Inflammatory macrophage treated with lipopolysaccharide for 4 hours (primary cell): ENCODE measurements at regions not wholly inside any gene's neighbourhood (a gene's known extent, or its start where the extent isn't known, plus 50 kb on each side); places are given as distances from the start of the nearest gene placed in this dataset.
"Not testable (repeated sequence)": the region's sequence is repeated elsewhere in the genome, so short reads cannot be mapped to it uniquely, and the experiment has no call there.

Source experiments
- DNase-seq: peaks from one replicate; pipeline ENCODE4 v3.0.0-alpha.2; 2020

DNA sequence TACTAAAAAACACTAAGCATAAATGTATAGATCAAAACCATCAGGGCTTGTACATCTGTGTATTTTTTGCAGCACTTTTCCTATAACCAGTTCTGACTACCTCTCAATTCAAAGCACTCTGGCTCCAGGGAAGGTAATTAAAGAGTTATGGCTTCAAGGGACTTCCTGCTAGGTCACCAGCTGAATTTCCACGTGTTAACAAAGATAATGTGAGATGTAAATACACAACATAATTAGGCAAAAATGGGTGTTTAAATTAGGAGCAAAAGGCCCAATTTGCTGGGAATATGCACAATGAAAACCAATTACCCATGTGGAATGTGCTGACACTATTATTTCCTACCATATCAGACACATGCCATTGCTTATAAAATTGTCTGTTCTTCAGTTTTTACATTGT, 513.4 kb upstream of the FLRT2 start:
- DNase-seq, result no peak

DNA sequence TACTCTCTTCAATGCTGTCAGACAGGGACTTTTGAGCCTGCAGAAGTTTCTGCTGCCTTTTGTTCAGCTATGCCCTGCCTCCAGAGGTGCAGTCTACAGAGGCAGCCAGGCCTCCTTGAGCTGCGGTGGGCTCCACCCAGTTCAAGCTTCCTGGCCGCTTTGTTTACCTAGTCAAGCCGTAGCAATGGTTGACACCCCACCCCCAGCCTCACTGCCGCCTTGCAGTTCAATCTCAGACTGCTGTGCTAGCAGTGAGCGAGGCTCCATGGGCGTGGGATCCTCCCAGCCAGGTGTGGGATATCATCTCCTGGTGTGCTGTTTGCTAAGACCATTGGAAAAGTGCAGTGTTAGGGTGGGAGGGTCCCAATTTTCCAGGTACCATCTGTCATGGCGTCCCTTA, 506.1 kb upstream of the FLRT2 start:
- DNase-seq, result not testable (repeated sequence)

DNA sequence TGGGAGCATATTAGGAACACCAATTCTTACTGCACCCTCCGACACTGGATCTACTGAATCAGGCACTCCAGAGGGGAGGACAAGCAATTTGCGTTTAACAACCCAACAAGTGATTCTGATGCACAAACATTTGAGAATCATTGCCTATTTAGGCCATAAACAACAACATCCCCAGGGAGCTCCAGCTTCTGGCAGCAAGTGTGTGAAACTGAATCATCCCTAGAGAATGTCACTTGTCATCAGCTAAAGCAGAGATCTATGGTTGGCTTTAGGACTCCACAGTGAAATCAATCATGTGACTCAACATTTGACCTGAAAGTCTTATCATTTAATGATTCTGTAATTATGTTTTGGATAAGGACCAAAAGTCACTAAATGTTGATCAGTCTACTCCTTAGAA, 505.0 kb upstream of the FLRT2 start:
- DNase-seq, result no peak

DNA sequence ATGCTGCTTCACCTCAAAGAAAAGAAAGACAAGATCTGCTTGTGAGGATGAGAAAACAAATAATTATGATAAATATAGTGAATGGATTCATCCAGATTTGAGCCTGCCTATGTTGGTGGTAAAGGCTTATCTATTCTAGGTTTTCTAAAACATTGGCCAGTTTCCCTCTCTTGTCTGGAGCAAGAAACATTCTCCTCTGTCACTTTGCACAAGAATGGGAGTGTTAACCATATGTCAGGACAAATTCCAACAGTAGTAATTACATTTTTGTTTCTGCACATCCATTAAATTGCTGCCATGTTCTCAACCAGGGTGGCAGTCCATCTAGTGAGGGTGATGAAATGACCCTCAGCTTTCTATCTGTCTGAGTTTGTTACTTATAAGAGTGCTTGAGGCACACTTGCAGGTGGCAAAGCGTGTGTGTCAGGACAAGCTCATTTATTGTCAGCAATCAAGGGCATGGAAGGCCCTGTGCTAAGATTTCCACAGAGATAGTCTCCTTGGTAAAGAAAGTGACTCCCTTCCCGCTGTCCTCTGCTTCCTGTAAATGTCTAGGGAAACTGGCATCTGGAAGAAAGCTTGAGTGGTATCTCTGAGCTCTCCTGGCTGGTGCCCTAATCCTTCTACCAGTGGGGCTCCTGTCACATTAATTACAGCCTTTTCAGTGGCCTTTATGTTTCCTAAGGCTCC, 502.1 kb upstream of the FLRT2 start:
- DNase-seq, result no peak

DNA sequence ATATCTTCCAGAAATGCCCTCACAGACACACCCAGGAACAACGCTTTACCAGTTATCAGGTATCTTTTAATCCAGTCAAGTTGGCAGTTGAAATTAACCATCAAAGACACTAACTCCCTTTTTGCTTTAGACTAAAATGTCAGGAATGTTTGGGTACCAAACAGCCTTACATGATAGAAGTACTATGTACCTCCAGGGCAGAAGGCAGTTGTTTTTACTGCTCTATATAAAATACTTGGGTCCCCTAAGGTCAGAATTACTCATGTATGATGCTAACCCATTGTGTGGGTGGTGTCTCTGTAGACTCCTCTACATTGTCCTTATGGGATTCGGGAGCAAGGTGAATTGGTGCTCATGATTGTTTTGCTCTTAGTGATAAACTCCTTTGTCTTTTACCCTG, 492.5 kb upstream of the FLRT2 start:
- DNase-seq, result no peak

DNA sequence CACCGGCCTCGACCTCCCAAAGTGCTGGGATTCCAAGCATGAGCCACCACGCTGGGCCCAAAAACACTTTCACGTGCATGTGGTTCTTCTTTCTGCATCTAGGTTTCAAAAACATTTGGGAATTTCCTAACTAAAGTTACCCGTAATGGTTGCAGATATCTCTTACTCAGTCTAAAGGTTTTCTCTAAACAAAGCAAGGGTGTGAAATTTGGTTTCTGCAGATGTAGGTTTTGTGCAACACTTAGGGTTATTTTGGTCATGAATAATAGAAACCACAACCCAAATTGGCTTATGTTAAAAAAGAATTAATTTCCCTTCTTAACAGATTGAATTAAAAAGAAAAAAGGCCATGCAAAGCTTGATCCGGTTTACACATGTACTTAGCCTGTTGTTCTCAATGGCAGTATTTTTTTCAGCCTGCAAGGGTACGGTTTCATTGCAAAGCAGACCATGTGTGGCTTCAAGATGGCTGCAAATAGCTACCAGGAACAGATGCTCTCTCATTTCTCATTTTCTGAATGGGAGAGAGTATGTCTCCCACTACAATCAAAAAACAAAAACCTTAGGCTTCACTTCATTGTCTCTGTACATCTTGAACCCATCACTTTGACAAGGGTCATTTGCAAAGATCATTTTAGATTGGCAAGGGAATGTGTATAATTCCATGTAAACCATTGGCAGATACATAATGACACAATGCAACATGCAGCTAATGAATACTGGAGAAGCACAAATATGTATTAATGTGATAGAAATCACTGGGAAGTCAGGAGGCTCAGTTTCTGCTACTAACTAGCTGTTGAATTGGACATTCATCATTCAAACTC, 491.2 kb upstream of the FLRT2 start:
- DNase-seq, result no peak

DNA sequence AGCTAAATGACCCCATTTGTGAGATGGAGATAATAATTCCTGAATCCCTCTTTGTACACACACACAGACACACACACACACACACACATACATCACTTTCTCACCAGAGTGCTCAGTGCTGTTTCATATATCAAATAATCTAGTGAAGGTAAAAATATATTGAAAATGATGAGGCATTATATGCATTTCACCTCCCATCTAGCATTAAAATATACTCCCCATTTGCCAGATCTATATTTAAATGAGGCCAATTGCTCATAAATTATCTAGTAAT, 490.7 kb upstream of the FLRT2 start:
- no peak for DNase-seq

DNA sequence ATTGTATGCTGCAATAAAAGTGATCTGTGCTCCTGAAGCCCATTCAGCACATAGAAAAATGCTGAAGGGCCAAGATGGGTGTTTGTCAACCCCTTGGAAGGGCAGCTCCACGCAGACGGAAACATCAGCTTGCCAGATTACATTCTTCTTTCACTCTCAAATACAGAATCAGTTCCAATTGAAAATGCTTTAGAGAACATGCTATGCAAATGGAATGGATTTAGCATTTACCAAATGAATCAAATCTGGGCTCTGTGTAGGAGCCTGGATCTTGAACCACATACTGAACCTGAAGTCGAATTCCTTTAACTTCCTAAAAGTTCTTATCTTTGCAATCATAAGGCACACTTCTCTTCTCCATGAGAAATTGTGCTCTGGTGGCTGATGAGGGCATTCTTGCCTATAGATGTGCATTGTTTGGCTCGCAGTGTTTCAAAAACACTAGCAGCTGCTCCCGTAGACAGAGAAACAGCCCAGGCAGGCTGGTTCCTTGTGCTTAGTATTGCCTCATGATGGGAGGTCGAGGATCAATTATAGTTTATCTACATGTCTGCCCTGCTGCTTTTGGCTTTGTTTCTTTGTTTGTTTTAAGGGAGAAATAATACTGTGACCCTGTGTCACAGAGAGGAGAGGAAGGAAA, 489.8 kb upstream of the FLRT2 start:
- DNase-seq, result no peak

DNA sequence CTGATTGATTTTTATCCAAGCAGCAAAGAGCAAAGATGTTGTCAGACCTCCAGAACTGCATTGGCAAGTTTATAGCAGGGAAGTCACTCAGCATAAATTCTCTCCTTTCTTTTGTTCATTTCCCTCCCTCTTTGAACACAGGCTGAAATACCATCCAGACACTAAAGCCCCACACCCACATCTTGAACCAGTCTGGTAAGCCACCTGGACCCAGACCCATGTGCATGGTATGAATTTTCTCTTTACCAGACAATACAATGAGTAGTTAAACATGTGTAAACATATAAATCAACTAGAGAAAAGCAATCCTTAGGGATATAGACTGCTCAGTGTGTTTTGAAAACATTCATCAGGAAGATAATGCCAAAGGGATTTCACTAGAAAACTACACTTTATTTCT, 488.3 kb upstream of the FLRT2 start:
- DNase-seq, result no peak

DNA sequence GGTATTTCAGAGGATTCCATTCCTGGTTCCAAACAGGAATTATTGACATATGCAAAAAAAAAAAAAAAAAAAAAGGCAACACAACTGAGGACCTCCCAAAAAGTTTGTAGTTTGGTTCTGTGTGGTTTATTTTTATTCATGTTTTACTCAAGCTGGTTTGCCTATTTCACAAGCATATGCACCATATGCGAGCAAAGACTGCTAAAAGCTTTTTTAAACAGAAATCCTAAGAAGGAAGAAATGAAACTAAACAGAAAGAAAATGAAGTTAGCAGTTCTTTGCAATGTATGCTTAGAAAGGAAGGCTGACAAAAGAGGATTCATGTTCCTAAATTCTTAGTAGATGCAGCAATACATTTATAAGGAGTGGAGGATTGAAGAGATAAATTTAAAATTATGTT, 487.6 kb upstream of the FLRT2 start:
- no peak for DNase-seq

DNA sequence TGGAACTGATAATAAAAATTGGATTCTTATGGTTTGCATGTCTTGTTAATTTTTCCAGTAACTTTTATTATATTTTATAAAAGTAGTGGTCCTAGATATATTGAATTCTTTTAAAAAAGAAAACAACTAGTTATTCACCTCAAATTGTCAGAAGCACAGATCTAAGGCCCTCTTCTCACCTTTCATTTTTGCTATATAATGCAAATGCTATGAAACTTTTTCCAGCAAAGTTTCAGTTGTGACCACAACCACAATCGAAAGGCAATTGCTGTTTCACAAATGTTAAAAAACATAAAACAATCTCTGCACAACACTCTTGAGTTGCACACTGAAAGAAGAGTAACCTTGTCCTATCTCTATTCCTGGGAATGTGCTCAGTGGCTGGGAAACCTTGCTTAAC, 479.8 kb upstream of the FLRT2 start:
- DNase-seq, result no peak

DNA sequence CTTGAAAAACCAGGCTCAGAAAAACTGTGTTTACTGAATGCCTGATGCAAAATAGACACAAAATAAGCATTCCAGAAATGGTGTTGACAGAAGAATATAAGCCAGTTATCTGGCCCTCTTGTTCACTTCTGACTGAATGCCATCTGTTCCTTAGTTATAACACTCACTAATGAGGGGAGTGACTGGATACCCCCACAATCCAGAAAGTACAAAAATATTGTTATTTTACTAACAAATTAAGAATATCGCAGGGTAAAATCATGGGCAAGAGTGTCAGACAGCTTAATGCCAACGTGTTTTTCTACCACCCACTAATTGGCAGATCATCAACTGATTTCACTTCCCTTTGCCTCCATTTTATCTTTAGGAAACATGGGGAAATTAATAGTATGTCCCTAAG, 477.3 kb upstream of the FLRT2 start:
- no peak for DNase-seq

DNA sequence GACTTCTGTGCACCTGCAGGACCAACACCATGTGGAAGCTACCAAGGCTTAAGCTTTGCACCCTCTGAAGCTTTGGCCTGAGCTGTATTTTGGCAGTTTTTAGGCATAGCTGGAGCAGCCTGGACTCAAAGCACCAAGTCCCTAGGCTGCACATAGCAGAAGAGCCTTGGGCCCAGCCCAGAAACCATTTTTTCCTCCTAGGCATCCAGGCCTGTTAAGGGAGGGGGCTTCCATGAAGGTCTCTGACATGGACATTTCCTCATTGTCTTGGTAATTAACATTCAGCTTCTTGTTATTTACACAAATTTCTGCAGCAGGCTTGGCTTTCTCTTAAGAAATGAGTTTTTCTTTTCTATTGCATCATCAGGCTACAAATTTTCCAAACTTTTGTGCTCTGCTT, 475.8 kb upstream of the FLRT2 start:
- no peak for DNase-seq

DNA sequence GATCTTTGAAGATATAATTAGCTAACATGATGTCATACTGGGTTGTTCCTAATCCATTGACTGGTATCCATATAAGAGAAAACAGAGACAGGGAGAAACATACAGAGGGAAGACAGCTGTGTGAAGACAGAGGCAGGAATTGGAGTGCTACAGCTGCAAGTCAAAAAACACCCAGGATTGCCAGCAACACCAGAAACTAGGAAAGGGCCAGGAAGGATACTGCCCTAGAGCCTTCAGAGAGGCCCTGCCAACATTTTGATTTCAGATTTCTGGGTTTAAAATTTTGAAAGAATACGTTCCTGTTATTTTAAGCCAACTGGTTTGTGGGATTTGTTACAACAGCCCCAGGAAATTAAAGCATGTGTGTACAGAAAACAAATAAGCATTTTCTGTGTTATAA, 473.7 kb upstream of the FLRT2 start:
- no peak for DNase-seq

DNA sequence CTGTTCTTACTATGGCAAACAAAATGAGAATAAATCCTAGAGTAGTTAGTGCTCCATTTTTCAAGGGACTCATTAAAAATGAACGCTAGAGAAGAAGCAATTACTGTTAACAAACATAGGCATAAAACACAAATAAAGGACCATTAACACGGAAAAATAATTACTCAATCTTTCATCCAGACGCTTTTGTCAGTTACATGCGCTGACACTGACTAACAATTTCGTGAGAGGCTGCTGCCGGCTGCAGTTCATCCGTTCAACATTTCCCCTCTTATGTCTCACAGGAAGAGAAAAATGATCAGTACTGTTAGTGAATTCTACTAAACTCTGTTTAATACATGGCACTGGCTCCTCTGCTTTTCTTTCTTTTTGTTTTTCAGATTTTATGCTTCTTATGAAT, 472.7 kb upstream of the FLRT2 start:
- DNase-seq, result no peak

DNA sequence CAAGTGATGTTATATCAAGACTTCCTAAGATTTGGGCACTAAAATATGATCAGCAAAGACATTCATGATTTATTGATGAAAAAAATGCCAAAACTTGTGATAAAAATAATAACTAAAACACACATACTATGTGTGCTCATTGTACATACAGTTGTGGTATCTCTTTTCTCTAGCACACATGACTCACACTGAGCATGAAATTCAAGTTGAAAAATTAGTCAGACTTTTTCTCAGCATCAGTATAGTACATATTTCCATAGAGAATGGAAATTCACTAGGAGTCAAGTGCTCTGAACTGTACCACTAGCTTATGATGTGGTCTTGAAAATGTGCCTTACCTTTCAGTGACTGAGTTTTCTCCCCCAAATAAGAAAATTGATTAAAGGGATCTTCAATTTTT, 471.8 kb upstream of the FLRT2 start:
- no peak for DNase-seq

DNA sequence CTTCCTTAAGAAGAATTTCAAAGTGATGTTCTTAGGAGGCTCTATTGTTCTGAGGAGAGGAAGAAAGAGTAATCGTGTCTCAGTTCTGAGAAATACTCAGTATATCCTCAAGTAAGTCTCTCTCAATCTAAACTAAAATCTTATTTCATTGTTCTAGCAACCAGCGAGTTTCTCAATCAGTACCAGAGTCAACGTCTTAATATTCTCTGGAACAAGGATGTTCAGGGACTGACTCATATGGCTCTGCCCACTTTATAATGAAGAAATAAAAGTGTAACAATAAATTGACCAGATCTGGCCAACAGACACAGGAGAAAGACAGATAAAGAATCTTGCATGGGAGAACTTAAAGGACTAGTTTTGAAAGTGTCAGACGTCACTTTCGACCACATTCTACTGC, 469.8 kb upstream of the FLRT2 start:
- DNase-seq, result no peak

DNA sequence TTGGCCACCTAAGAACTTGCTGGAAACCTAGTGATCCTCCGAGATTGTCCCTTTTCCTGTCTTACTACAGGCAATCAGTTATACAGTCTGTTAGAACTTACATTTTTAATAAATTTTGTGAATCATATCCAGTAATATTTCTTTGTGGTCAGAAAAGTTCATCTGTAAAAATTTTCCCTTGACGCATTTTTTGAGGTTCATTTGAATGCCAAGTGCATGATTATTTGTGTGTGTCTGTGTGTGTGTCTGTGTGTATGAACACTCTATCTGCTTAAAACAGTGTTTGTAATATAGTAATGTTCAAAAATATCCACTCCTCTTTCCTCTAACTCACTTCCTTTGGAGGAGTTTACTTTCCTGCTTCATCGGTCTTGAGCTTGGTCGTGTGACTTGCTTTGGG, 468.7 kb upstream of the FLRT2 start:
- DNase-seq, result no peak

DNA sequence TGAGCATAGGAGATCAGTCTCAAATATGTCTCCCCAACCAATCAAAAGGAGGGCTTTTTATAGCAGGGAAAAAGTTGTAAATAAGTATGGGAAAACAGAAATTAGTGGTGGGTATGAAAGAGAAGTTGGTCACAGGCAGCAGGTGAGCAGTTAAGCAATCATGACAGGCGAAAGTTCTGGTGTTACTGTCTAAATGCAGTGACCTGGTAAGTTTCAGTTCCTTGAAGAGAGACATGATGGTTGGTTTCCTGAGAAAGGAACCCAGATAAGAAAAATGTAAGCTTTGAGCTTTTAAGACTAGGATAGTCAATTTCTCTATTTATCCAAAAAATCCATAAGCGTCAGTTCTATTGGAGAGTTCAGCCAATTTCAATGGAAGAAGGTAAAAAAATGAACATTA, 466.2 kb upstream of the FLRT2 start:
- no peak for DNase-seq

DNA sequence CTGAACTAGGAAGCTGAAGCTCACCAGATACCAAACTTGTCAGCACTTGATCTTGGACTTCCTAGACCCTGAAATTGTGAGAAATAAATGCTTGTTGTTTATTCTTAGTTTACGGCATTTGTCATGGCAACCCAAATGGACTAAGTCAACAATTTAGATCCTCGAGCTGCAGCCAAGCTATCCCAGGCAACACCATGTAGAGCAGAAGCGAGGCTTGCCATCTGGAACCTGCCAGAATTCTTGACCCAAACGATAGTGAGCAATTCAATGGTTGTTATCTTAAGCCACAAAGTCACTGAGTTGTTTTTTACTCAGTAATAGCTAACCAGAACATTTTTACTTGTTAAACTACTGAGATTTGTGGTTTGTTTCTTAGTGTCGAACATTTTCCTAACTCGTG, 458.5 kb upstream of the FLRT2 start:
- DNase-seq, result no peak

DNA sequence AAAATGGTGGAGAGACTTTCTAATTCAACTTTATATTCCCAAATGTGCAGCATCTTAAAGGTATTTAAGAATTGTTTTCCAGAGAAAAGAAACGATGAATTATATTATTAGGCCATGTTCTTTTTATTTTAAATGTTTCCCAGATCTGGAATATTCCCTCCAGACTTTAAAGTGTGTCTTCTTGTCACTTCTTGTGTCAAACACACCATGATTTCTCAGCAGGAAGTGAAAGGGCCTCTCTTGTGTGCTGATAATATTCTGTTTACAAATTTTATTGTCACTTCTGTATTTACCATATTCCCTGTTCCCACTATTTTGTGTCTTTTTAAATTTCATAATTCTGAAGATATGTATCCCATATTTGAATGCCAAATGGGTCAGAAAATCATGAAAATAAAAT, 455.0 kb upstream of the FLRT2 start:
- no peak for DNase-seq

DNA sequence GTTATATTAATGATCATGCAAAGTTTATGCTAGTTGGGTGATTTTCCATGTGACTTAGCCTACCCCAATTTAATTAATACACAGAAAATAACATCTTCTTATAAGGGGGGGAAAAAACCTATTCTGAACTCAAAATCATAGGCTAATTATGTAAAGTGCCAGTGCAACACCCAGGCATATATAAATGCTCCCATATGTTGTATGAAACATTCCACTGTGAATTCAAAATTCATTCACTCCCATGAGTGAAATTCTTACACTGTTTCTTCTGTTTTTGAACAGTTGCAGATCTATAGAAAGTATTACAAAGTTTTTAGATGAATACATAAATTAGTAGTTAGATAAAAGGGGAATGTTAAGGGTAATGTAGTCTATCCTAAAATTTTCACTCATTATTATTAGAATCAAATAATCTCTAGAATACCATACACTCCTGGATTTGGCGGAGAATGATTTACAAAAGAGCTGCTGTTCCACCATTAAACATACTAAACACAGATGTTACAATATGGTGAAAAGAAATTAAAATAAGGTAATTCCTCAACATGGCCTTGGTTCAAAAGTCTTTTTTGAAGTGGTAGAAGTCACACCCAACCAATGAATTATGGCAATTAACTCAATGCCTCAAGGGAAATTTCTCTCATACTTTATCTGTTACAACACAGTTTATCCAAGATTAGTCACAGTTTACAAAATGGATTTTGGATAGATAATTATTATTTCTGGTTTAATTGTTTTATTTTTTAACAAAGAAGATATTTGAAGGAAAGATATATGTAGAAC, 454.1 kb upstream of the FLRT2 start:
- DNase-seq, result no peak

DNA sequence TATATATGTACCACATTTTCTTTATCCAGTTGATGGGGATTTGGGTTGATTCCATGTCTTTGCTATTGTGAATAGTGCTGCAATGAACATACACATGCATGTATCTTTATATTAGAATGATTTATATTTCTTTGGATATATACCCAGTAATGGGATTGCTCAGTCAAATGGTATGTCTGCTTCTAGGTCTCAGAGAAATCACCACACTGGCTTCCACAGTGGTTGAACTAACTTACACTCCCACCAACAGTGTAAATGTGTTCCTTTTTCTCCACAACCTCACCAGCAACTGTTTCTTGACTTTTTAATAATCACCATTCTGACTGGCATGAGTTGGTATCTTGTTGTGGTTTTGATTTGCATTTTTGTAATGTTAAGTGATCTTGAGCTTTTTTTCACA, 452.2 kb upstream of the FLRT2 start:
- DNase-seq, result not testable (repeated sequence)
